ENCODE measurements at regions not wholly inside any gene's neighbourhood (a gene's known extent, or its start where the extent isn't known, plus 50 kb on each side); places are given as distances from the start of the nearest gene placed in this dataset.

DNA sequence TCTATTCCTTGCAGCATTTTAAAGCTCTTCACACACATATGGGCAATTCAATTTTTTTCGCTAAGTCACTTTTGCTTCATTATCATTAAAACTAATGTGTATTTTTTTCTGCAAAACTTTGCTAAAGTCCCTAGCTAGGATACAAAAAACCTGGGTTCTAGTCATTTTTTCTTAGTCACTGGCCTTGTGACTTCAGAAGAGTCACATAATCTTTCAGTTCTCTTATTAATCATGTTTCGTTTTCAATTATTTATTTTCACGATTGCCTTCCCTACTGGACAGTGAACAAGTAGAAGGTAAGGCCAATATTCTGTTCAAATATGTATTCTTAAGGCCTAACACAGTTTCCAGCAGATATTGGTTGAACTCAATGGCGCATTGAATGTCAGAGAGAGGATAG lies 60.9 kb upstream of the CYRIA start (continued):
- TF ChIP-seq, protein P1, sequence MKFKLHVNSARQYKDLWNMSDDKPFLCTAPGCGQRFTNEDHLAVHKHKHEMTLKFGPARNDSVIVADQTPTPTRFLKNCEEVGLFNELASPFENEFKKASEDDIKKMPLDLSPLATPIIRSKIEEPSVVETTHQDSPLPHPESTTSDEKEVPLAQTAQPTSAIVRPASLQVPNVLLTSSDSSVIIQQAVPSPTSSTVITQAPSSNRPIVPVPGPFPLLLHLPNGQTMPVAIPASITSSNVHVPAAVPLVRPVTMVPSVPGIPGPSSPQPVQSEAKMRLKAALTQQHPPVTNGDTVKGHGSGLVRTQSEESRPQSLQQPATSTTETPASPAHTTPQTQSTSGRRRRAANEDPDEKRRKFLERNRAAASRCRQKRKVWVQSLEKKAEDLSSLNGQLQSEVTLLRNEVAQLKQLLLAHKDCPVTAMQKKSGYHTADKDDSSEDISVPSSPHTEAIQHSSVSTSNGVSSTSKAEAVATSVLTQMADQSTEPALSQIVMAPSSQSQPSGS (IDR thresholded peaks at IDR 0.05; ENCODE audit: low read length) = 0 out of 2 replicates have a peak, but pooled peaks have one; percentile 22
- TF ChIP-seq BHLHE40 (IDR thresholded peaks at IDR 0.05; ENCODE audit: borderline replicate concordance in 1 of 2, low read depth in 2 of 2, low read length in 1 of 2) (0 out of 4 replicates have a peak, but pooled peaks of 1 of the 2 experiments have one; percentile 7), NFYA (IDR thresholded peaks at IDR 0.05; ENCODE audit: borderline replicate concordance, low read depth, low read length) (no peak), CBFB (IDR thresholded peaks at IDR 0.05; ENCODE audit: low read depth) (no peak), NBN (IDR thresholded peaks at IDR 0.05) (no peak), IRF4 (IDR thresholded peaks at IDR 0.05; ENCODE audit: low read depth, low read length) (no peak), CHD2 (IDR thresholded peaks at IDR 0.05; ENCODE audit: borderline replicate concordance, low read depth, low read length) (no peak), PML (IDR thresholded peaks at IDR 0.05; ENCODE audit: low read length) (no peak), HDAC2 (IDR thresholded peaks at IDR 0.05) (no peak), HDAC6 (IDR thresholded peaks at IDR 0.05; ENCODE audit: unreplicated experiment) (no peak), MTA2 (IDR thresholded peaks at IDR 0.05; ENCODE audit: low read depth) (0 out of 2 replicates have a peak, but pooled peaks have one; percentile 20), NFIC (IDR thresholded peaks at IDR 0.05; ENCODE audit: low read depth, low read length) (peak; percentile 54; the same call in 1 of the 2 replicates), IKZF2 (IDR thresholded peaks at IDR 0.05) (no peak), TBL1XR1 (IDR thresholded peaks at IDR 0.05; ENCODE audit: low read depth, low read length) (no peak), DPF2 (IDR thresholded peaks at IDR 0.05) (no peak), FOS (IDR thresholded peaks at IDR 0.05; ENCODE audit: borderline replicate concordance, extremely low read depth, insufficient read length) (no peak)
- TF ChIP-seq, protein P2, sequence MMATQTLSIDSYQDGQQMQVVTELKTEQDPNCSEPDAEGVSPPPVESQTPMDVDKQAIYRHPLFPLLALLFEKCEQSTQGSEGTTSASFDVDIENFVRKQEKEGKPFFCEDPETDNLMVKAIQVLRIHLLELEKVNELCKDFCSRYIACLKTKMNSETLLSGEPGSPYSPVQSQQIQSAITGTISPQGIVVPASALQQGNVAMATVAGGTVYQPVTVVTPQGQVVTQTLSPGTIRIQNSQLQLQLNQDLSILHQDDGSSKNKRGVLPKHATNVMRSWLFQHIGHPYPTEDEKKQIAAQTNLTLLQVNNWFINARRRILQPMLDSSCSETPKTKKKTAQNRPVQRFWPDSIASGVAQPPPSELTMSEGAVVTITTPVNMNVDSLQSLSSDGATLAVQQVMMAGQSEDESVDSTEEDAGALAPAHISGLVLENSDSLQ (IDR thresholded peaks at IDR 0.05) = no peak
- TF ChIP-seq, protein P3, sequence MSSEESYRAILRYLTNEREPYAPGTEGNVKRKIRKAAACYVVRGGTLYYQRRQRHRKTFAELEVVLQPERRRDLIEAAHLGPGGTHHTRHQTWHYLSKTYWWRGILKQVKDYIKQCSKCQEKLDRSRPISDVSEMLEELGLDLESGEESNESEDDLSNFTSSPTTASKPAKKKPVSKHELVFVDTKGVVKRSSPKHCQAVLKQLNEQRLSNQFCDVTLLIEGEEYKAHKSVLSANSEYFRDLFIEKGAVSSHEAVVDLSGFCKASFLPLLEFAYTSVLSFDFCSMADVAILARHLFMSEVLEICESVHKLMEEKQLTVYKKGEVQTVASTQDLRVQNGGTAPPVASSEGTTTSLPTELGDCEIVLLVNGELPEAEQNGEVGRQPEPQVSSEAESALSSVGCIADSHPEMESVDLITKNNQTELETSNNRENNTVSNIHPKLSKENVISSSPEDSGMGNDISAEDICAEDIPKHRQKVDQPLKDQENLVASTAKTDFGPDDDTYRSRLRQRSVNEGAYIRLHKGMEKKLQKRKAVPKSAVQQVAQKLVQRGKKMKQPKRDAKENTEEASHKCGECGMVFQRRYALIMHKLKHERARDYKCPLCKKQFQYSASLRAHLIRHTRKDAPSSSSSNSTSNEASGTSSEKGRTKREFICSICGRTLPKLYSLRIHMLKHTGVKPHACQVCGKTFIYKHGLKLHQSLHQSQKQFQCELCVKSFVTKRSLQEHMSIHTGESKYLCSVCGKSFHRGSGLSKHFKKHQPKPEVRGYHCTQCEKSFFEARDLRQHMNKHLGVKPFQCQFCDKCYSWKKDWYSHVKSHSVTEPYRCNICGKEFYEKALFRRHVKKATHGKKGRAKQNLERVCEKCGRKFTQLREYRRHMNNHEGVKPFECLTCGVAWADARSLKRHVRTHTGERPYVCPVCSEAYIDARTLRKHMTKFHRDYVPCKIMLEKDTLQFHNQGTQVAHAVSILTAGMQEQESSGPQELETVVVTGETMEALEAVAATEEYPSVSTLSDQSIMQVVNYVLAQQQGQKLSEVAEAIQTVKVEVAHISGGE (CRISPR knock-in tag; IDR thresholded peaks at IDR 0.05) = no peak
- TF ChIP-seq, protein P4, sequence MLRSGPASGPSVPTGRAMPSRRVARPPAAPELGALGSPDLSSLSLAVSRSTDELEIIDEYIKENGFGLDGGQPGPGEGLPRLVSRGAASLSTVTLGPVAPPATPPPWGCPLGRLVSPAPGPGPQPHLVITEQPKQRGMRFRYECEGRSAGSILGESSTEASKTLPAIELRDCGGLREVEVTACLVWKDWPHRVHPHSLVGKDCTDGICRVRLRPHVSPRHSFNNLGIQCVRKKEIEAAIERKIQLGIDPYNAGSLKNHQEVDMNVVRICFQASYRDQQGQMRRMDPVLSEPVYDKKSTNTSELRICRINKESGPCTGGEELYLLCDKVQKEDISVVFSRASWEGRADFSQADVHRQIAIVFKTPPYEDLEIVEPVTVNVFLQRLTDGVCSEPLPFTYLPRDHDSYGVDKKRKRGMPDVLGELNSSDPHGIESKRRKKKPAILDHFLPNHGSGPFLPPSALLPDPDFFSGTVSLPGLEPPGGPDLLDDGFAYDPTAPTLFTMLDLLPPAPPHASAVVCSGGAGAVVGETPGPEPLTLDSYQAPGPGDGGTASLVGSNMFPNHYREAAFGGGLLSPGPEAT (IDR thresholded peaks at IDR 0.05; ENCODE audit: low read depth) = no peak
- TF ChIP-seq, protein P5, sequence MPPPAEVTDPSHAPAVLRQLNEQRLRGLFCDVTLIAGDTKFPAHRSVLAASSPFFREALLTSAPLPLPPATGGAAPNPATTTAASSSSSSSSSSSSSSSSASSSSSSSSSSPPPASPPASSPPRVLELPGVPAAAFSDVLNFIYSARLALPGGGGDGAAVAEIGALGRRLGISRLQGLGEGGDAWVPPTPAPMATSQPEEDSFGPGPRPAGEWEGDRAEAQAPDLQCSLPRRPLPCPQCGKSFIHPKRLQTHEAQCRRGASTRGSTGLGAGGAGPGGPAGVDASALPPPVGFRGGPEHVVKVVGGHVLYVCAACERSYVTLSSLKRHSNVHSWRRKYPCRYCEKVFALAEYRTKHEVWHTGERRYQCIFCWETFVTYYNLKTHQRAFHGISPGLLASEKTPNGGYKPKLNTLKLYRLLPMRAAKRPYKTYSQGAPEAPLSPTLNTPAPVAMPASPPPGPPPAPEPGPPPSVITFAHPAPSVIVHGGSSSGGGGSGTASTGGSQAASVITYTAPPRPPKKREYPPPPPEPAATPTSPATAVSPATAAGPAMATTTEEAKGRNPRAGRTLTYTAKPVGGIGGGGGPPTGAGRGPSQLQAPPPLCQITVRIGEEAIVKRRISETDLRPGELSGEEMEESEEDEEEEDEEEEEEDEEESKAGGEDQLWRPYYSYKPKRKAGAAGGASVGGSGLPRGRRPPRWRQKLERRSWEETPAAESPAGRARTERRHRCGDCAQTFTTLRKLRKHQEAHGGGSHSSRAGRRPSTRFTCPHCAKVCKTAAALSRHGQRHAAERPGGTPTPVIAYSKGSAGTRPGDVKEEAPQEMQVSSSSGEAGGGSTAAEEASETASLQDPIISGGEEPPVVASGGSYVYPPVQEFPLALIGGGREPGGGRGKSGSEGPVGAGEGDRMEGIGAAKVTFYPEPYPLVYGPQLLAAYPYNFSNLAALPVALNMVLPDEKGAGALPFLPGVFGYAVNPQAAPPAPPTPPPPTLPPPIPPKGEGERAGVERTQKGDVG (CRISPR knock-in tag; IDR thresholded peaks at IDR 0.05) = no peak
